Fibroblast of skin of left quadriceps (primary cell): ENCODE measurements at regions not wholly inside any gene's neighbourhood (a gene's known extent, or its start where the extent isn't known, plus 50 kb on each side); places are given as distances from the start of the nearest gene placed in this dataset.
"Not testable (repeated sequence)": the region's sequence is repeated elsewhere in the genome, so short reads cannot be mapped to it uniquely, and the experiment has no call there.

Source experiments
- DNase-seq, 2 experiments: peaks; one replicate each; pipeline ENCODE4 v3.0.0-alpha.2; 2013; ENCODE audit warnings: low read depth in 2 of 2

GRCh38 chr14:42513837-42514236, 907.2 kb downstream of the LRFN5 start:
- DNase-seq = no peak

GRCh38 chr14:42510071-42510470, 903.4 kb downstream of the LRFN5 start:
- no peak for DNase-seq

- DNase-seq = no peak
Observed at GRCh38 chr14:42508209-42508946, 901.7 kb downstream of the LRFN5 start.

- no peak for DNase-seq
Observed at GRCh38 chr14:42504433-42504832, 897.8 kb downstream of the LRFN5 start.

GRCh38 chr14:42499137-42499536, 892.5 kb downstream of the LRFN5 start:
- no peak for DNase-seq

- DNase-seq = no peak
Observed at GRCh38 chr14:42490536-42490935, 883.9 kb downstream of the LRFN5 start.

- DNase-seq = no peak
Observed at GRCh38 chr14:42488965-42489364, 882.3 kb downstream of the LRFN5 start.

- not testable (repeated sequence) for DNase-seq
Observed at GRCh38 chr14:42482345-42482971, 875.8 kb downstream of the LRFN5 start.

- not testable (repeated sequence) for DNase-seq
Observed at GRCh38 chr14:42481714-42482113, 875.0 kb downstream of the LRFN5 start.

- DNase-seq = no peak
Observed at GRCh38 chr14:42480255-42480654, 873.6 kb downstream of the LRFN5 start.

GRCh38 chr14:42475289-42475688, 868.6 kb downstream of the LRFN5 start:
- no peak for DNase-seq

- no peak for DNase-seq
Observed at GRCh38 chr14:42470427-42470719, 863.7 kb downstream of the LRFN5 start.

GRCh38 chr14:42469637-42470426, 863.2 kb downstream of the LRFN5 start:
- no peak for DNase-seq

GRCh38 chr14:42460673-42461072, 854.0 kb downstream of the LRFN5 start:
- DNase-seq = no peak

- DNase-seq = no peak
Observed at GRCh38 chr14:42459171-42459685, 852.6 kb downstream of the LRFN5 start.

GRCh38 chr14:42441615-42442014, 834.9 kb downstream of the LRFN5 start:
- no peak for DNase-seq

GRCh38 chr14:42437809-42438208, 831.1 kb downstream of the LRFN5 start:
- DNase-seq = no peak

GRCh38 chr14:42429401-42429800, 822.7 kb downstream of the LRFN5 start:
- no peak for DNase-seq

GRCh38 chr14:42428996-42429395, 822.3 kb downstream of the LRFN5 start:
- DNase-seq = no peak

GRCh38 chr14:42424501-42424900, 817.8 kb downstream of the LRFN5 start:
- DNase-seq = no peak

GRCh38 chr14:42421377-42422078, 814.9 kb downstream of the LRFN5 start:
- DNase-seq = no peak

- no peak for DNase-seq
Observed at GRCh38 chr14:42420071-42420470, 813.4 kb downstream of the LRFN5 start.
